ENCODE measurements at regions not wholly inside any gene's neighbourhood (a gene's known extent, or its start where the extent isn't known, plus 50 kb on each side); places are given as distances from the start of the nearest gene placed in this dataset.

DNA sequence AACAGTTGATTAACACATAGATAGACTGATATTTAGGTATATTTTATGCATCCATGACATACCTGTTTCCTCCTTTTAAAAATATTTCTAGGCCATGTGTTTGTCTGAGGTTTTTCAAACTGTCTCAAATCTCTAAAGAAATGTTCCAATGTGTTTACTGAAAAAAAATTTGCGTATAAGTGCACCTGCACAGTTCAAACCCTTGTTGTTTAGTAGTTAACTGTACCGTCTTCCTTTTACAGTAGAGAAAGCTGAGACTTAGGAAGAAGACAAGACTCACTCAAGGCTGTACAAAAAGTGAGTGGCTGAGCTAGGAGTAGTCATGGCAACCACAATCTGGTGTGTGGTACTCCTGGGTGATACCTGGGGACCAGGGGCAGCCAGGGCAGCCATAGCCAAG is 934.6 kb downstream of the VRK1 start:
- Histone ChIP-seq H3K4me3 (replicated peaks in 1 of 3) (no peak overlapping the region), H3K9me3 (no peaks in the 10 kb centered on the region), H3K27ac (no peak overlapping the region), H3K4me1 (no peaks in the 10 kb centered on the region), H3K36me3 (no peaks in the 10 kb centered on the region), H3K27me3 (no peaks in the 10 kb centered on the region)
- DNase-seq: no peak
- intact Hi-C loops (cut with DNase I): no loop called here
- no peak for TF ChIP-seq POLR2A (IDR thresholded peaks at IDR 0.05)
- TF ChIP-seq, protein P1, sequence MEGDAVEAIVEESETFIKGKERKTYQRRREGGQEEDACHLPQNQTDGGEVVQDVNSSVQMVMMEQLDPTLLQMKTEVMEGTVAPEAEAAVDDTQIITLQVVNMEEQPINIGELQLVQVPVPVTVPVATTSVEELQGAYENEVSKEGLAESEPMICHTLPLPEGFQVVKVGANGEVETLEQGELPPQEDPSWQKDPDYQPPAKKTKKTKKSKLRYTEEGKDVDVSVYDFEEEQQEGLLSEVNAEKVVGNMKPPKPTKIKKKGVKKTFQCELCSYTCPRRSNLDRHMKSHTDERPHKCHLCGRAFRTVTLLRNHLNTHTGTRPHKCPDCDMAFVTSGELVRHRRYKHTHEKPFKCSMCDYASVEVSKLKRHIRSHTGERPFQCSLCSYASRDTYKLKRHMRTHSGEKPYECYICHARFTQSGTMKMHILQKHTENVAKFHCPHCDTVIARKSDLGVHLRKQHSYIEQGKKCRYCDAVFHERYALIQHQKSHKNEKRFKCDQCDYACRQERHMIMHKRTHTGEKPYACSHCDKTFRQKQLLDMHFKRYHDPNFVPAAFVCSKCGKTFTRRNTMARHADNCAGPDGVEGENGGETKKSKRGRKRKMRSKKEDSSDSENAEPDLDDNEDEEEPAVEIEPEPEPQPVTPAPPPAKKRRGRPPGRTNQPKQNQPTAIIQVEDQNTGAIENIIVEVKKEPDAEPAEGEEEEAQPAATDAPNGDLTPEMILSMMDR (IDR thresholded peaks at IDR 0.05): no peak
- WGBS, 2 donors: 90 to 96% methylated on average over 2 of the region's 2 CpGs

DNA sequence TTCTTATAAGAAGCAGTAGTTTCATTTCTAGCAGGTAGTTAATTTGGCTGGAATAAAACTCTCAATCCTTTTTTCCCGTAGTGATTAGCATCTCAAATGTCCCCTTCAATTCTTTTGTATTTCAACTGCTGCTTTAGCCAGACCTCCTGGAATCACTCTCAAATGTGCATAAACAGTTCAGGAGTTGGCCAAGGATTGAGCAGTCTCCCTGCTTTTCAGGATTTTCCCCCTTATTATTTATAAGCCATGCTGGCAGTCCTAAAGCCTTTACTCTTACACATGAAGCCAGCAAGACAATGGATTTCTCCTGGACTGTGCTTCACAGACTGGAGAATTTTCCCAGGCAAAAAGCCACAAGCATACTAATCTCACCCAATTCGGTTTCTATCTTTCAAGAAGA is 950.1 kb downstream of the VRK1 start:
- 50 to 55% methylated on average over 2 of the region's 2 CpGs for WGBS, 2 donors
- H3K4me1 ChIP-seq: no peaks in the 10 kb centered on the region
- intact Hi-C loops (cut with DNase I): no loop called here

DNA sequence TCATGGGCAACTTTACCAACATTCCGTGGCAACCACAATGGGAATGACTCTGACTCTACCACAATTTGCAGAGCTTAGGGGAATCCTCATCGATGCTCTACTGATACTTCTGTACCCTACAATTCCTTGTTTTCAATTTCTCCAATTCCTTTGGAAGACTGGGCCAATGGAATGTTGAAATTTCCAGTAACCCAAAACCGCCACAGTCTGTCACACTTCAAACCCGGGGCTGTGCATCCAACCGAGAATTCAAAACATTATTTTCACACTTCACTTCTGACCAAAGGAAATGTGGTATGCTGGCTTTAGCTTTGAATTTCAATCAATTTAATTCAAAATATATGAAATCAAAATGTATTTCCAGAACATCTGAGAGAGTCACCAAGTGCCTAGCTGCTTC is 951.4 kb downstream of the VRK1 start:
- 47 to 55% methylated on average over 5 of the region's 5 CpGs for WGBS, 2 donors

More for the DNA sequence above, 950.1 kb downstream of the VRK1 start:
- no peak for DNase-seq
- H3K27me3 ChIP-seq: no peaks in the 10 kb centered on the region
- no peaks in the 10 kb centered on the region for H3K9me3 ChIP-seq
- TF ChIP-seq POLR2A (IDR thresholded peaks at IDR 0.05): no peak
- TF ChIP-seq, protein P1 (IDR thresholded peaks at IDR 0.05): no peak
- no peaks in the 10 kb centered on the region for H3K36me3 ChIP-seq
- H3K27ac ChIP-seq: no peak overlapping the region
- no peak overlapping the region for H3K4me3 ChIP-seq (replicated peaks in 1 of 3)

DNA sequence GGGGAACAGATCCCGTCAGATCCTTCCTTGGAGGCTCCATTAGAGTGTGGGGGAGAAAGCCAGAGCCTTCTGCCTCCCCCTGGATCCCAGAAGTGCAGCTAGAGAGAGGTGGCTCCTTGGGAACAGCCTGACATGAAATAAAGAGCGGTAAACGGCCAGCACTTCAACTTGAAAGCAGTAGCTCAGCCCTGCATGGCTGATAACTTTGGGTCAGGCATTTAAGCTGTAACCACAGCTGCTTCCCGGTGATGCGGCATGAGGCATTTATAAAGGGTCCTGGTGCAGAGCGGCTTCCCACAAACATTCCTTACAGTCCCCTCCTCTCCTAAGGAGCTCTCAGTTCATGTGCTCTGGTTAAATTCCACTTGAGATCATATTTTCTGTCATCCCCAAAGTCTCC is 960.3 kb downstream of the VRK1 start:
- no peaks in the 10 kb centered on the region for H3K36me3 ChIP-seq
- WGBS, 2 donors: 50 to 63% methylated on average over 6 of the region's 6 CpGs
- no peak for TF ChIP-seq POLR2A (IDR thresholded peaks at IDR 0.05)
- TF ChIP-seq, protein P1 (IDR thresholded peaks at IDR 0.05): no peak
- no peaks in the 10 kb centered on the region for H3K4me1 ChIP-seq
- DNase-seq: no peak
- H3K9me3 ChIP-seq: no peaks in the 10 kb centered on the region
- no peak overlapping the region for H3K4me3 ChIP-seq (replicated peaks in 1 of 3)
- H3K27ac ChIP-seq: no peak overlapping the region
- H3K27me3 ChIP-seq: no peaks in the 10 kb centered on the region
- intact Hi-C loops (cut with DNase I): no loop called here

More for the DNA sequence above, 951.4 kb downstream of the VRK1 start:
- no peaks in the 10 kb centered on the region for H3K27me3 ChIP-seq
- no peaks in the 10 kb centered on the region for H3K9me3 ChIP-seq
- no peaks in the 10 kb centered on the region for H3K36me3 ChIP-seq
- H3K4me1 ChIP-seq: no peaks in the 10 kb centered on the region
- no peak for TF ChIP-seq POLR2A (IDR thresholded peaks at IDR 0.05)
- TF ChIP-seq, protein P1 (IDR thresholded peaks at IDR 0.05): no peak
- intact Hi-C loops (cut with DNase I): no loop called here
- no peak overlapping the region for H3K27ac ChIP-seq
- H3K4me3 ChIP-seq (replicated peaks in 1 of 3): no peak overlapping the region
- no peak for DNase-seq

DNA sequence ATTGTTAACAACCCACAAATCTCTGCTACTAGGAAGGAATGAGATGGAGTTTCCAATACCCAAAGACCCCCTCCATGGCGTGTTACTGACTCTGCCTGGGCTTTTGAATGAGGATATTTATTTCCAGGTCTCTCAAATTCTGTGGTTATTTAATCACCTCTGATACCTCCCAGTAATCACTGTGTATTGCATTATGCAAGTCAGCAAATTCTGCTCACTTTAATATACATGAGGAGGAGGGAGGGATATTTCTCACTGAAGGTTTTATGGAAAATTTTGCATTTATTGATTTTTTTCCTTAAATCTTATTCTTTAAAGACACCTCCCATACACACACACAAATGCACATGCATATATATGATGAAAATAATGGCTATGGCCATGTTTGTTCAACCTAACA is 962.9 kb downstream of the VRK1 start:
- no peak for DNase-seq
- TF ChIP-seq, protein P1 (IDR thresholded peaks at IDR 0.05): no peak
- TF ChIP-seq POLR2A (IDR thresholded peaks at IDR 0.05): no peak
- no peaks in the 10 kb centered on the region for H3K27me3 ChIP-seq
- H3K9me3 ChIP-seq: no peaks in the 10 kb centered on the region
- no peaks in the 10 kb centered on the region for H3K4me1 ChIP-seq
- intact Hi-C loops (cut with DNase I): no loop called here
- no peaks in the 10 kb centered on the region for H3K36me3 ChIP-seq
- 92 to 95% methylated on average over 1 of the region's 1 CpG for WGBS, 2 donors
- H3K27ac ChIP-seq: no peak overlapping the region
- no peak overlapping the region for H3K4me3 ChIP-seq (replicated peaks in 1 of 3)
